ENCODE measurements at regions not wholly inside any gene's neighbourhood (a gene's known extent, or its start where the extent isn't known, plus 50 kb on each side); places are given as distances from the start of the nearest gene placed in this dataset.

- H3K36me3 ChIP-seq (replicated peaks in 1 of 2; ENCODE audit: control insufficient read depth in 1 of 2, insufficient read depth in 2 of 2, low read length in 2 of 2): no peaks in the 10 kb centered on the region
- no peak overlapping the region for H2AFZ ChIP-seq (ENCODE audit: low read length)
- H3K4me1 ChIP-seq (ENCODE audit: insufficient read depth, low read length): no peaks in the 10 kb centered on the region
- peaks cover 0 to 3% of the 10 kb centered on the region in 2 experiments; a peak in 1 of 5 replicates for H3K27me3 ChIP-seq (ENCODE audit: control insufficient read depth in 1 of 2, insufficient read depth in 2 of 2, low read length in 2 of 2)
- CTCF ChIA-PET (ENCODE audit: low intra/inter-chr PET ratio, low total read pairs): no interaction called here
- no peak for FAIRE-seq
- no peak overlapping the region for H3K27ac ChIP-seq (ENCODE audit: extremely low read length, insufficient read depth, low read length)
- H3K4me2 ChIP-seq (ENCODE audit: low read depth, low read length): no peak overlapping the region
- H4K20me1 ChIP-seq (ENCODE audit: insufficient read depth, low read length): no peaks in the 10 kb centered on the region
- WGBS (ENCODE audit: low lambda C conversion rate): 40% methylated on average over 8 of the region's 8 CpGs
- H3K4me3 ChIP-seq (replicated peaks in 1 of 3; ENCODE audit: insufficient read depth in 1 of 3, low read depth in 2 of 3, low read length in 3 of 3): no peak overlapping the region
- no peak for ATAC-seq
- in situ Hi-C loops (cut with HindIII; ENCODE audit: extremely low pct_ligation_motif_present, low pct_unique_long_range_greater_than_20kb) (no loop called here), intact Hi-C loops (cut with micrococcal nuclease; ENCODE audit: unreplicated experiment) (no loop called here)
- no peak for DNase-seq (ENCODE audit: low spot score)
- H3K9me3 ChIP-seq (ENCODE audit: low read length): no peaks in the 10 kb centered on the region
- POLR2A ChIA-PET: no interaction called here
- no TSS peak for BruUV-seq (replicated peaks)
- TF ChIP-seq ZNF235 (CRISPR knock-in tag; IDR thresholded peaks at IDR 0.05; ENCODE audit: borderline replicate concordance) (no peak), ZFP1 (CRISPR knock-in tag; IDR thresholded peaks at IDR 0.05) (no peak), MAZ (IDR thresholded peaks at IDR 0.05; ENCODE audit: borderline replicate concordance, low read depth, low read length) (no peak), MAZ (CRISPR knock-in tag; IDR thresholded peaks at IDR 0.05; ENCODE audit: low read depth) (no peak), TBX3 (IDR thresholded peaks at IDR 0.05; ENCODE audit: borderline replicate concordance) (no peak), ZNF318 (CRISPR knock-in tag; IDR thresholded peaks at IDR 0.05) (no peak), HOXD1 (CRISPR knock-in tag; IDR thresholded peaks at IDR 0.05) (no peak), FIP1L1 (IDR thresholded peaks at IDR 0.05; ENCODE audit: borderline replicate concordance, insufficient read depth, low read depth, low read length) (no peak), ZNF770 (CRISPR knock-in tag; IDR thresholded peaks at IDR 0.05) (no peak)
- H3K79me2 ChIP-seq (ENCODE audit: insufficient read depth, low read length): no peaks in the 10 kb centered on the region
- H3K9ac ChIP-seq (ENCODE audit: insufficient read depth, low read depth, low read length): no peak overlapping the region
Observed at GRCh38 chr9:88646539-88647300, 111.7 kb downstream of the NXNL2 start.
